GM18511 (cell line): ENCODE measurements at regions not wholly inside any gene's neighbourhood (a gene's known extent, or its start where the extent isn't known, plus 50 kb on each side); places are given as distances from the start of the nearest gene placed in this dataset.

Experiments
- ATAC-seq: cut with Tn5 transposase; IDR thresholded peaks from one replicate; pipeline ENCODE4 v1.9.1; 2021; ENCODE audit warnings: mild to moderate bottlenecking, moderate library complexity; ENCODE audit not compliant: unreplicated experiment

GRCh38 chr13:107141767-107142166, 573.8 kb upstream of the ARGLU1 start:
- ATAC-seq, result no peak

- ATAC-seq, result no peak
Observed at GRCh38 chr13:107139006-107139405, 571.1 kb upstream of the ARGLU1 start.

DNA sequence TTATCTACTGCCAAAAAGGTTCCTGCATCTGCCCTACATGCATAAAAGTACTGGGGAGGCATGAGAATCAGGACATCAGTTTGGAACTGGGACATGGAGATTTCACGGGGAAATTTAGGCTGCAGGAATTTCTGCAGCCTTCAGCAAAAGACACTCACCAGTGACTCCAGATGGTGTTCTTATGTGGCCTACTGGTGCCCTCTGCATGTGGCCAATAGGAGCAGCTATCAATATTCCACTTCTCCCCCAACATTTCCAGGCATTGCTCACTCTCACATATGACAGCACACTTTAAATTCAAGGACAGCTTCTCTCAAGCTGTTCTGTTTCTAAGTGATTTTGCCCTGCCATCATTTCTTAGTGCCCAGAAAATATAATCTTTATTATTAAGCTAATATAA, 570.5 kb upstream of the ARGLU1 start:
- ATAC-seq, result no peak

DNA sequence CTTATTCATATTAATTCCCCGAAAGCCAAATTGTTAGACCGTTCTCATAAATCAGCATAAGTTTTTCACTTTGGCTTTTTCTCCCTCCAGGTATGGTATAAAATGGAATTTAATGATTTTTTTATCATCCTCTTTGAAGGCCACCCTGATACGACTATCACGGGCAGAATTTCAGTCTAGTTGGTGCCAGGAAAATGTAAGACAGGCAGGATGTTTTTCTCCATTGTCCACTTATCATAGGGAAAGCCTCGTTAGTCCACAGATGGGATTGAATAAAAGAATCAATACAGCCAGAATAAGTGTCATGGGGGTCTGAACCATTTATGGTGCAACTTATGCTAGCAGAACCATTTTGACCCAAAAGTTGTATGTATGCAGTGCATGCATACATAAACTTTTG, 566.0 kb upstream of the ARGLU1 start:
- ATAC-seq, result no peak

- ATAC-seq, result no peak
Observed at GRCh38 chr13:107130566-107130965, 562.6 kb upstream of the ARGLU1 start.

GRCh38 chr13:107124730-107125129, 556.8 kb upstream of the ARGLU1 start:
- ATAC-seq, result no peak

- ATAC-seq, result no peak
Observed at GRCh38 chr13:107124129-107124718, 556.3 kb upstream of the ARGLU1 start.

- ATAC-seq, result no peak
Observed at GRCh38 chr13:107121793-107122192, 553.9 kb upstream of the ARGLU1 start.

GRCh38 chr13:107119989-107120881, 552.3 kb upstream of the ARGLU1 start:
- ATAC-seq, result no peak

GRCh38 chr13:107118506-107118905, 550.6 kb upstream of the ARGLU1 start:
- ATAC-seq, result no peak

GRCh38 chr13:107117327-107118012, 549.5 kb upstream of the ARGLU1 start:
- no peak for ATAC-seq

DNA sequence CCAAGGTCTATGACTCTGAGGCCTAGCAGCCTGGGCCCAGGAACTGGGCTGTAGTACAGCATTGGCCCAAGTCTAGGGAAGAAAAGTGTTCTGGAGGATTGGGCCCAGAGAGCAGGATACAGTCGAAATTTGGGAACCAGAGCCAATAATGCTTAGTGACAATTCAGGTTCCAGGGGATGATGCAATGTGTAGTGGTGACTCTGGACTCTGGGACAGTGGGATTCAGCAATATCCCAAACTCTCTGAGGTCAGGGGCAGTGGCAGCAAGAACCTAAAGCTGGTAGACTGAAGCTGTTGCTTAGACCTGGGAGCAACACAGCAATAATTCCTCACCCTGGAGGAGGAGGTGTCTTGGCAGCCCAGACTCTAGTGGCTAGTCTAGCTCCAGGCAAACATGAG, 545.5 kb upstream of the ARGLU1 start:
- ATAC-seq, result no peak

GRCh38 chr13:107111248-107111647, 543.3 kb upstream of the ARGLU1 start:
- ATAC-seq, result no peak

- ATAC-seq, result no peak
Observed at GRCh38 chr13:107104631-107105030, 536.7 kb upstream of the ARGLU1 start.

GRCh38 chr13:107102676-107103075, 534.7 kb upstream of the ARGLU1 start:
- ATAC-seq, result no peak

- ATAC-seq, result no peak
Observed at GRCh38 chr13:107099661-107100060, 531.7 kb upstream of the ARGLU1 start.

- ATAC-seq, result no peak
Observed at GRCh38 chr13:107097916-107098315, 530.0 kb upstream of the ARGLU1 start.

GRCh38 chr13:107095876-107096275, 527.9 kb upstream of the ARGLU1 start:
- ATAC-seq, result no peak

DNA sequence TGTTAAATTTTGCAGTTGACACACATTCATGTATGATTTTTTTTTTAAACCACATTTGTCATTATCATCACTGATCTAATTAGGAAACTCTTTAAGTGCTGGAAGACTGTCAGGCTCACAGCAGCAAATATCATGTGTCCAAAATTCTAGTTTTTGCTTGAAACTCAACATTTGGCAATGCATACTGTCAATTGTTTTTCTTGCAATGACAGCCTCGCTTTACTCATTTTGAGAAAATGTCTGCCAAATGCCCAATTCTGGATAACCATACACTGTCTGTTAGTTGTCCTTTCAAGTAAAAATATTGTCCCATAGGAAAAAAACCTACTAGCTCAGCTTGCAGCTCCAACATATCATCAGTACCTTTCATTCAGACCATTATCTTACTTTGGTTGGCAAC, 523.9 kb upstream of the ARGLU1 start:
- no peak for ATAC-seq

DNA sequence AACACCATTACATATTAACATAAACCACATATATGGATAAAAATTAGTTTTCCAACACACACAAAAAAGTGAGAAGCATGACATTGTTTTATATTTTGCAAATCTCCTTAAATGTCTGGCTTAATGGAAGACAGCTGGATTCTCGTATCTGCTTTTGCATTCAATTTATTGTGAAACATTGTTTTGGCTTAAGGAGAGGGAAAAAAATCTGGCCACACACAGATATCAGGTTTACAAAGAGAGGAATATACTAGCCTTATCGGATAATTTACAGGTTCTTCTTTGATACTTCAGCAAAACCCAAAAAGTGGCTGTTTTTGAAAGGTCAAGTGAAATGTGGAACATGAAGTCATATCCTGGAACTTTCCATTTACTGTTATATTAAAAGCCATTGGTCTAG, 523.5 kb upstream of the ARGLU1 start:
- no peak for ATAC-seq

DNA sequence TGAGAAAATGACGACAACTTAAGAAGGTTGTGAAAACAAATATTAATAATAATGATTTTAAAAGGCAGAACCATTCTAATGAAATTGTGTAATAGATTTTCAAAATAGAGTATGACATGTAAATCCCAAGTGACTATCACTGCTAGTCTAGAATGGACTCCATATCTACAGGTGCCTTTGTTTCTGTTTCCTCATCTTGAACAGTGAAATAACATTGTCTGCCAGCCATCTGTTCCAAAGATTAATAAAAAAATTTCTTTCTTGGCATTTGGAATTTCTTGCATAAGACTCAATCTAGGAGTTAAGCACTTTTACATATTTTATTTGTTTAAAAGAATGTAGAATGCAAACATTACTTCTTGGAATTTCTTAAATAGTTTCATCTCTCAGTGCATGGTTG, 520.1 kb upstream of the ARGLU1 start:
- no peak for ATAC-seq
